SU-DHL-6 (cell line): ENCODE measurements at regions not wholly inside any gene's neighbourhood (a gene's known extent, or its start where the extent isn't known, plus 50 kb on each side); places are given as distances from the start of the nearest gene placed in this dataset.

Experiments used
- EZH2phosphoT487 ChIP-seq: fragments of 200-600 bp; sonication (generic), shearing (Covaris generic); conservative IDR thresholded peaks from 2 replicates; pipeline ENCODE4 v1.6.1; 2018; ENCODE audit warnings: mild to moderate bottlenecking, antibody characterized with exemption, low read length, moderate library complexity, mixed read lengths
- TF ChIP-seq, protein P1 (sequence below): fragments of 200-600 bp; sonication (generic); IDR thresholded peaks from one replicate; pipeline ENCODE4 v1.5.1; 2017; ENCODE audit warnings: antibody characterized with exemption, mild to moderate bottlenecking, low read length, moderate library complexity; ENCODE audit not compliant: insufficient read depth, poor library complexity, severe bottlenecking

DNA sequence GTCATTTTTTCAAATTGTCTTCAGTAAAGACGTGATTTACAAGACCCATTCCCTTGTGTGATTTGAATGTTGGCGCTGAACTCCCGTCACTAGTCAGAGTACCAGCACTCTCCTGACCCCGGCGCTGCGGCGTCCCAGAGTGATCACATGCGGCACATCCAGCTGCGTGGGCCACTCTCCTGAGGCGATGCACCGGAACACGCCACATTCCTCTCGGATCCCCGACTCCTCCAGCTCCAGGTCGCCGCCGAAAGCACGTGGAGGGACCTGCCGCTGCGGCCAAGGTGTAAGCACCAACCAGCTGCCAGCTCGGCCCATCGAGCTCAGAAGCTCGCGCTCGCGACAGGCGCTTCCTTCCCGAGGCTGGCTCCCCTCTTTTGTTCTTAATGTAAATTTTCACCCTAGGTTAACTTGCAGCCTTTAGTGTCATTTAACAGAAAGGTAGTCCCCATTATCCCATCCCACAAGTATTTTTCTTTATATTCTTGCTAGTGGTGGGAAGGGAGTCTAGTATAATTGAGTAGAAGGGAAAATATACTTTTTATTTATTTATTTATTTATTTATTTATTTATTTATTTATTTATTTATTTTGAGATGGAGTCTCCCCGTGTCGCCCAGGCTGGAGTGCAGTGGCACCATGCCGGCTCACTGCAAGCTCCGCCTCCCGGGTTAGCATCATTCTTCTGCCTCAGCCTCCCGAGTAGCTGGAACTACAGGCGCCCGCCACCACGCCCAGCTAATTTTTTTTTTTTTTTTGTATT, 61.7 kb upstream of the VGLL3 start:
- TF ChIP-seq, protein P1, sequence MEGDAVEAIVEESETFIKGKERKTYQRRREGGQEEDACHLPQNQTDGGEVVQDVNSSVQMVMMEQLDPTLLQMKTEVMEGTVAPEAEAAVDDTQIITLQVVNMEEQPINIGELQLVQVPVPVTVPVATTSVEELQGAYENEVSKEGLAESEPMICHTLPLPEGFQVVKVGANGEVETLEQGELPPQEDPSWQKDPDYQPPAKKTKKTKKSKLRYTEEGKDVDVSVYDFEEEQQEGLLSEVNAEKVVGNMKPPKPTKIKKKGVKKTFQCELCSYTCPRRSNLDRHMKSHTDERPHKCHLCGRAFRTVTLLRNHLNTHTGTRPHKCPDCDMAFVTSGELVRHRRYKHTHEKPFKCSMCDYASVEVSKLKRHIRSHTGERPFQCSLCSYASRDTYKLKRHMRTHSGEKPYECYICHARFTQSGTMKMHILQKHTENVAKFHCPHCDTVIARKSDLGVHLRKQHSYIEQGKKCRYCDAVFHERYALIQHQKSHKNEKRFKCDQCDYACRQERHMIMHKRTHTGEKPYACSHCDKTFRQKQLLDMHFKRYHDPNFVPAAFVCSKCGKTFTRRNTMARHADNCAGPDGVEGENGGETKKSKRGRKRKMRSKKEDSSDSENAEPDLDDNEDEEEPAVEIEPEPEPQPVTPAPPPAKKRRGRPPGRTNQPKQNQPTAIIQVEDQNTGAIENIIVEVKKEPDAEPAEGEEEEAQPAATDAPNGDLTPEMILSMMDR, result no peak
- no peak for TF ChIP-seq EZH2phosphoT487
